PFSK-1 (cell line): ENCODE measurements at regions not wholly inside any gene's neighbourhood (a gene's known extent, or its start where the extent isn't known, plus 50 kb on each side); places are given as distances from the start of the nearest gene placed in this dataset.

ENCODE experiments used
- FOXP2 ChIP-seq: optimal IDR thresholded peaks from 2 replicates; pipeline ENCODE3; 2011; ENCODE audit warnings: borderline replicate concordance, control low read depth, inconsistent platforms; ENCODE audit not compliant: insufficient read depth; ENCODE audit errors: extremely low read length, extremely low read depth
- POLR2AphosphoS5 ChIP-seq: IDR thresholded peaks from 2 replicates; pipeline ENCODE4 v1.6.1; 2012; ENCODE audit warnings: low read depth, mild to moderate bottlenecking, control low read depth, low read length, moderate library complexity
- SIN3A ChIP-seq: IDR thresholded peaks from 2 replicates; pipeline ENCODE4 v1.6.1; 2012; ENCODE audit warnings: mild to moderate bottlenecking, low read length, moderate library complexity, borderline replicate concordance; ENCODE audit not compliant: insufficient read depth
- TAF1 ChIP-seq: IDR thresholded peaks from 2 replicates; pipeline ENCODE4 v1.6.1; 2012; ENCODE audit warnings: low read length, control low read depth, borderline replicate concordance; ENCODE audit not compliant: insufficient read depth
- TF ChIP-seq, protein P1 (sequence below), 2 experiments: IDR thresholded peaks; 2 replicates each; pipeline versions ENCODE4 v1.6.1 to v1.8.0; 2011 to 2012; ENCODE audit warnings: low read depth in 2 of 2, low read length in 2 of 2, control low read depth in 1 of 2, inconsistent platforms in 1 of 2, mild to moderate bottlenecking in 1 of 2, moderate library complexity in 1 of 2; ENCODE audit not compliant: insufficient read depth in 1 of 2

DNA sequence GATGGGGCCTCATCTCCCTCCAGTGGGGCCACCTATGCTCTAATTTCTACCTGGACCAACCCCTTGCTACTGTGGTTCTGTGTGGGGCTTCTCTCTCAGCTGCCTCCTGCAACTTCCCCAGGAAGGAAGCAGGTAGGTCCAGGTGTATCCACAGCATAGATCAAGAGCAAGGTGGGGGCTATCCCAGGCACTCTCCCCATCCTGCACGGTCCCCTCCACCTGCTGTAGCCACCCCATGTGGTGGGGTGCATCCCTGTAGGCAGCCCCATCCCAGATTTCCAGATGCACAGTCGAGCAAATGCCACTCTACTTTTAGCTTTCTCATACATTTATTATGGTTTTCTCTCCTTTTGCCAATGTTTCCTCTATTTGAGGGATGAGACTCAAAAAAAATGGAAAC, 156.1 kb downstream of the FBXO15 start:
- no peak for TF ChIP-seq TAF1
- no peak for TF ChIP-seq POLR2AphosphoS5
- TF ChIP-seq, protein P1, sequence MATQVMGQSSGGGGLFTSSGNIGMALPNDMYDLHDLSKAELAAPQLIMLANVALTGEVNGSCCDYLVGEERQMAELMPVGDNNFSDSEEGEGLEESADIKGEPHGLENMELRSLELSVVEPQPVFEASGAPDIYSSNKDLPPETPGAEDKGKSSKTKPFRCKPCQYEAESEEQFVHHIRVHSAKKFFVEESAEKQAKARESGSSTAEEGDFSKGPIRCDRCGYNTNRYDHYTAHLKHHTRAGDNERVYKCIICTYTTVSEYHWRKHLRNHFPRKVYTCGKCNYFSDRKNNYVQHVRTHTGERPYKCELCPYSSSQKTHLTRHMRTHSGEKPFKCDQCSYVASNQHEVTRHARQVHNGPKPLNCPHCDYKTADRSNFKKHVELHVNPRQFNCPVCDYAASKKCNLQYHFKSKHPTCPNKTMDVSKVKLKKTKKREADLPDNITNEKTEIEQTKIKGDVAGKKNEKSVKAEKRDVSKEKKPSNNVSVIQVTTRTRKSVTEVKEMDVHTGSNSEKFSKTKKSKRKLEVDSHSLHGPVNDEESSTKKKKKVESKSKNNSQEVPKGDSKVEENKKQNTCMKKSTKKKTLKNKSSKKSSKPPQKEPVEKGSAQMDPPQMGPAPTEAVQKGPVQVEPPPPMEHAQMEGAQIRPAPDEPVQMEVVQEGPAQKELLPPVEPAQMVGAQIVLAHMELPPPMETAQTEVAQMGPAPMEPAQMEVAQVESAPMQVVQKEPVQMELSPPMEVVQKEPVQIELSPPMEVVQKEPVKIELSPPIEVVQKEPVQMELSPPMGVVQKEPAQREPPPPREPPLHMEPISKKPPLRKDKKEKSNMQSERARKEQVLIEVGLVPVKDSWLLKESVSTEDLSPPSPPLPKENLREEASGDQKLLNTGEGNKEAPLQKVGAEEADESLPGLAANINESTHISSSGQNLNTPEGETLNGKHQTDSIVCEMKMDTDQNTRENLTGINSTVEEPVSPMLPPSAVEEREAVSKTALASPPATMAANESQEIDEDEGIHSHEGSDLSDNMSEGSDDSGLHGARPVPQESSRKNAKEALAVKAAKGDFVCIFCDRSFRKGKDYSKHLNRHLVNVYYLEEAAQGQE (IDR thresholded peaks at IDR 0.05; ENCODE audit: insufficient read depth in 1 of 2, low read depth in 2 of 2, low read length in 2 of 2) = no peak
- TF ChIP-seq SIN3A = no peak
- TF ChIP-seq FOXP2 = no peak
